ENCODE measurements at regions not wholly inside any gene's neighbourhood (a gene's known extent, or its start where the extent isn't known, plus 50 kb on each side); places are given as distances from the start of the nearest gene placed in this dataset.

DNA sequence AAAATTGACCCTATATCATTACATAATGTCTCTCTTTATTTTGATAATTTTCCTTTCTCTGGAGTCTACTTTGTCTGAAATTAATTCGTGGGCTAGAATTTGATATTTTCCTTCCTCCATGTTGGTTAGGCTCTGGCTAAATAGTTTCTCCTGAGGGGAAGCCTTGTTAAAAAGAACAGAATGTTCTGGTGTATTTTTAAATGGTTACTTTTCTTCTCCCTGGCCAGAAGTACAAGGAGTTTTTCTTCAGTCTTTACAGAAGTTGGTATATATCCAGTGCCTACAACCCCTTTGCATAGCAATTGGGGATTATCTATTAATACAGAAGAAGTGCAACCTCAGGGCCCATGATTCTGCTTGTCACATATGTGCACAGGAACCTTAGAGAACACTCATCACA is 185.6 kb upstream of the RAB4A start:
- ChIA-PET POLR2A (no interaction called here), CTCF (ENCODE audit: low intra/inter-chr PET ratio, low total read pairs) (no interaction called here)
- H3K9me3 ChIP-seq (ENCODE audit: low read length) = peaks cover 24% of the 10 kb centered on the region
- WGBS (ENCODE audit: low lambda C conversion rate) = 27% methylated on average over 1 of the region's 1 CpG
- in situ Hi-C loops (cut with HindIII; ENCODE audit: extremely low pct_ligation_motif_present, low pct_unique_long_range_greater_than_20kb) (no loop called here), intact Hi-C loops (cut with micrococcal nuclease; ENCODE audit: unreplicated experiment) (no loop called here)
- H3K4me2 ChIP-seq (ENCODE audit: low read depth, low read length) = no peak overlapping the region
- no peak overlapping the region for H2AFZ ChIP-seq (ENCODE audit: low read length)
- no peaks in the 10 kb centered on the region for H3K36me3 ChIP-seq (replicated peaks in 1 of 2; ENCODE audit: control insufficient read depth in 1 of 2, insufficient read depth in 2 of 2, low read length in 2 of 2)
- H3K79me2 ChIP-seq (ENCODE audit: insufficient read depth, low read length) = no peaks in the 10 kb centered on the region
- no peak overlapping the region for H3K9ac ChIP-seq (ENCODE audit: insufficient read depth, low read depth, low read length)
- TF ChIP-seq U2AF2 (IDR thresholded peaks at IDR 0.05; ENCODE audit: low read depth, low read length) = no peak
- no peak for TF ChIP-seq FOXO4 (CRISPR knock-in tag; conservative IDR thresholded peaks at IDR 0.05)
- TF ChIP-seq ZNF18 (CRISPR knock-in tag; IDR thresholded peaks at IDR 0.05; ENCODE audit: insufficient replicate concordance) = no peak
- TF ChIP-seq, protein P1, sequence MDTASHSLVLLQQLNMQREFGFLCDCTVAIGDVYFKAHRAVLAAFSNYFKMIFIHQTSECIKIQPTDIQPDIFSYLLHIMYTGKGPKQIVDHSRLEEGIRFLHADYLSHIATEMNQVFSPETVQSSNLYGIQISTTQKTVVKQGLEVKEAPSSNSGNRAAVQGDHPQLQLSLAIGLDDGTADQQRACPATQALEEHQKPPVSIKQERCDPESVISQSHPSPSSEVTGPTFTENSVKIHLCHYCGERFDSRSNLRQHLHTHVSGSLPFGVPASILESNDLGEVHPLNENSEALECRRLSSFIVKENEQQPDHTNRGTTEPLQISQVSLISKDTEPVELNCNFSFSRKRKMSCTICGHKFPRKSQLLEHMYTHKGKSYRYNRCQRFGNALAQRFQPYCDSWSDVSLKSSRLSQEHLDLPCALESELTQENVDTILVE (CRISPR knock-in tag; IDR thresholded peaks at IDR 0.05) = no peak
- TF ChIP-seq ZBTB26 (CRISPR knock-in tag; IDR thresholded peaks at IDR 0.05; ENCODE audit: borderline replicate concordance) = no peak
- no peak for TF ChIP-seq GMEB1 (CRISPR knock-in tag; IDR thresholded peaks at IDR 0.05; ENCODE audit: borderline replicate concordance)
- no peak for TF ChIP-seq NCOA1 (CRISPR knock-in tag; IDR thresholded peaks at IDR 0.05)
- TF ChIP-seq SNAPC2 (CRISPR knock-in tag; IDR thresholded peaks at IDR 0.05) = no peak
- no peak for TF ChIP-seq CBX1 (IDR thresholded peaks at IDR 0.05; ENCODE audit: low read depth)
- TF ChIP-seq RARG (CRISPR knock-in tag; IDR thresholded peaks at IDR 0.05; ENCODE audit: low read depth) = no peak
- no peak for TF ChIP-seq NR1H2 (CRISPR knock-in tag; IDR thresholded peaks at IDR 0.05; ENCODE audit: borderline replicate concordance, low read depth)
- no peak for TF ChIP-seq MEIS1 (CRISPR knock-in tag; IDR thresholded peaks at IDR 0.05; ENCODE audit: borderline replicate concordance)
- no peak for TF ChIP-seq ZNF652 (CRISPR knock-in tag; IDR thresholded peaks at IDR 0.05; ENCODE audit: borderline replicate concordance, low read depth)
- TF ChIP-seq BORCS8-MEF2B (CRISPR knock-in tag; IDR thresholded peaks at IDR 0.05) = no peak
- ATAC-seq (no peak), FAIRE-seq (no peak), DNase-seq (ENCODE audit: low spot score) (no peak)
- H3K27ac ChIP-seq (ENCODE audit: extremely low read length, insufficient read depth, low read length) = no peak overlapping the region
- no peaks in the 10 kb centered on the region for H4K20me1 ChIP-seq (ENCODE audit: insufficient read depth, low read length)
- H3K27me3 ChIP-seq (ENCODE audit: control insufficient read depth in 1 of 2, insufficient read depth in 2 of 2, low read length in 2 of 2) = no peaks in the 10 kb centered on the region
- peaks cover 16% of the 10 kb centered on the region for H3K4me1 ChIP-seq (ENCODE audit: insufficient read depth, low read length)
- no peak overlapping the region for H3K4me3 ChIP-seq (replicated peaks in 1 of 3; ENCODE audit: insufficient read depth in 1 of 3, low read depth in 2 of 3, low read length in 3 of 3)
- no TSS peak for BruUV-seq (replicated peaks)

All from HepG2 (cell line).